Endothelial cell of umbilical vein (primary cell): ENCODE measurements at regions not wholly inside any gene's neighbourhood (a gene's known extent, or its start where the extent isn't known, plus 50 kb on each side); places are given as distances from the start of the nearest gene placed in this dataset.

ENCODE experiments used
- CTCF ChIP-seq, 2 donors: IDR thresholded peaks; 1 replicate in 1 of 2; 2 replicates in 1 of 2; pipeline ENCODE4 v1.5.1; 2011; ENCODE audit warnings: low read length in 2 of 2, mild to moderate bottlenecking in 2 of 2, moderate library complexity in 2 of 2, control low read depth in 1 of 2, inconsistent platforms in 1 of 2, low read depth in 1 of 2; ENCODE audit not compliant: insufficient read depth in 1 of 2; ENCODE audit errors: extremely low read depth in 1 of 2
- EZH2 ChIP-seq: IDR thresholded peaks from 2 replicates; pipeline ENCODE4 v1.6.1; 2012; ENCODE audit warnings: borderline replicate concordance, low read depth, mild to moderate bottlenecking, moderate library complexity, low read length, inconsistent platforms; ENCODE audit not compliant: severe bottlenecking
- POLR2A ChIP-seq: IDR thresholded peaks from 2 replicates; pipeline ENCODE4 v1.6.1; 2012; ENCODE audit warnings: low read depth, mild to moderate bottlenecking, control low read depth, low read length

GRCh38 chr1:177629526-177629925 is 340.3 kb downstream of the SEC16B start:
- TF ChIP-seq CTCF (IDR thresholded peaks at IDR 0.05; ENCODE audit: extremely low read depth in 1 of 2, insufficient read depth in 1 of 2, low read depth in 1 of 2, low read length in 2 of 2): no peak
- no peak for TF ChIP-seq EZH2
- no peak for TF ChIP-seq POLR2A
